Lower lobe of right lung (tissue), 2 donors: ENCODE measurements at regions not wholly inside any gene's neighbourhood (a gene's known extent, or its start where the extent isn't known, plus 50 kb on each side); places are given as distances from the start of the nearest gene placed in this dataset.
"Not testable (repeated sequence)": the region's sequence is repeated elsewhere in the genome, so short reads cannot be mapped to it uniquely, and the experiment has no call there.

Experiments
- ATAC-seq, 2 donors: fragments of 200-7000 bp; cut with Tn5 transposase; one replicate each; pipeline ENCODE4 v1.9.1; 2020 to 2022; ENCODE audit warnings: mild to moderate bottlenecking in 2 of 2, moderate library complexity in 2 of 2
- DNase-seq: peaks from one replicate; pipeline ENCODE4 v3.0.0-alpha.2; 2020
- H3K27ac ChIP-seq: fragments of 200-600 bp; one replicate; pipeline ENCODE4 v1.8.0; 2022
- H3K27me3 ChIP-seq: fragments of 200-600 bp; one replicate; pipeline ENCODE4 v1.8.0; 2022; ENCODE audit warnings: low read depth
- H3K36me3 ChIP-seq: fragments of 200-600 bp; one replicate; pipeline ENCODE4 v1.8.0; 2022; ENCODE audit warnings: mild to moderate bottlenecking
- H3K4me1 ChIP-seq: fragments of 200-600 bp; one replicate; pipeline ENCODE4 v1.8.0; 2022
- H3K4me3 ChIP-seq: fragments of 200-600 bp; one replicate; pipeline ENCODE4 v1.8.0; 2022; ENCODE audit warnings: mild to moderate bottlenecking
- H3K9me3 ChIP-seq: fragments of 200-600 bp; one replicate; pipeline ENCODE4 v1.8.0; 2022
- intact Hi-C: fragments of 100-400 bp; cut with DNase I; formaldehyde crosslinking; loops from one replicate; pipeline ENCODE4 v1.11.0; 2022
- TF ChIP-seq, protein P1 (sequence below): fragments of 200-600 bp; IDR thresholded peaks from one replicate; pipeline ENCODE4 v1.8.0; 2022; ENCODE audit warnings: antibody characterized with exemption, mild to moderate bottlenecking
- donor health status: DM: no; HTN: yes; CAD: no; lungs with severe emphysema.

DNA sequence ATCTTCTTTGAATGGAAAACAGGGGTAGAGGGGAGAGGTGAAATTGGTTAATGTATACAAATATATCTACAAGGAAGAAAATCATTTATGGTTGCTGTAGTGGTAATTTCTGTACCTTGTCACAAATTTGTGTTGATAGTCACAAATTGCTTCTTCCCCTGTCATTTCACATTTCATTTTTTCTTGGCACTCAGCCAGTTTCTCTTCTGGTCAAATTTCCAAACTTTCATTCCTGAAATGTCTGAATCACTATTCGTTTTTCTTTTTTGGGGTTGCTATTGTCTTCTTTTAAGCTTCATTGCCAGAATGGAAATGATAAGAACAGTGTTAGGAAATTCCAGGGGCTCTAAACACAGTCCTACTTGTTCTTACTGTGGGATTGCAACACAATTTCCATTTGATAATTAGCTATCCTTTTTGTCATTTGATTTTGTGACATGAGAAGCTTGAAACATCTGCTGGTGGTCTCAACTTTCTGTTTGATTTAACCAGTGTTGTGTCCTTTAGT, 136.0 kb upstream of the GCFC2 start:
- intact Hi-C loops: no loop called here
- H3K4me1 ChIP-seq: no peaks in the 10 kb centered on the region
- DNase-seq (no peak), ATAC-seq (no peak)
- H3K27me3 ChIP-seq: no peaks in the 10 kb centered on the region
- no peaks in the 10 kb centered on the region for H3K36me3 ChIP-seq
- H3K4me3 ChIP-seq: no peak overlapping the region
- no peaks in the 10 kb centered on the region for H3K9me3 ChIP-seq
- H3K27ac ChIP-seq: no peak overlapping the region
- TF ChIP-seq, protein P1, sequence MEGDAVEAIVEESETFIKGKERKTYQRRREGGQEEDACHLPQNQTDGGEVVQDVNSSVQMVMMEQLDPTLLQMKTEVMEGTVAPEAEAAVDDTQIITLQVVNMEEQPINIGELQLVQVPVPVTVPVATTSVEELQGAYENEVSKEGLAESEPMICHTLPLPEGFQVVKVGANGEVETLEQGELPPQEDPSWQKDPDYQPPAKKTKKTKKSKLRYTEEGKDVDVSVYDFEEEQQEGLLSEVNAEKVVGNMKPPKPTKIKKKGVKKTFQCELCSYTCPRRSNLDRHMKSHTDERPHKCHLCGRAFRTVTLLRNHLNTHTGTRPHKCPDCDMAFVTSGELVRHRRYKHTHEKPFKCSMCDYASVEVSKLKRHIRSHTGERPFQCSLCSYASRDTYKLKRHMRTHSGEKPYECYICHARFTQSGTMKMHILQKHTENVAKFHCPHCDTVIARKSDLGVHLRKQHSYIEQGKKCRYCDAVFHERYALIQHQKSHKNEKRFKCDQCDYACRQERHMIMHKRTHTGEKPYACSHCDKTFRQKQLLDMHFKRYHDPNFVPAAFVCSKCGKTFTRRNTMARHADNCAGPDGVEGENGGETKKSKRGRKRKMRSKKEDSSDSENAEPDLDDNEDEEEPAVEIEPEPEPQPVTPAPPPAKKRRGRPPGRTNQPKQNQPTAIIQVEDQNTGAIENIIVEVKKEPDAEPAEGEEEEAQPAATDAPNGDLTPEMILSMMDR: no peak

DNA sequence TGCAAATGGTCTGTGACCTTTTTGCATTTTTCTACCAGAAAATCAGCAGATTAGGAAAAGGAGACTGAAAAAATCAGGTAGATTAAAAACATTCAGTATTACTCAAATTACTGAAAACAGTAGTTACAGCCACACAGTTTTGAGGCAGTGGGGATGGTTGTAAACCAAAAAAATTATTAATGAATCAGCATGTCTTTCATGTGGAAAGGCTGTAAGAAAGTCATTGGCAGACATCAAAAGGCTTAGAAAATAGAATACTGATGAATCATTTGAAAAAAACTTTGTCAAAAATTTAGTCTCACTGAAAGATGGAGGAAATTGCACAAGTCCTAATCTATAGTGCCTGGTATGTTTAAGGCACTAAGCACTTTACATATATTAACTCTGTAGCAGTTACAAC, 133.9 kb upstream of the GCFC2 start:
- TF ChIP-seq, protein P1: no peak
- DNase-seq (no peak), ATAC-seq (no peak)
- Histone ChIP-seq H3K4me3 (no peak overlapping the region), H3K36me3 (no peaks in the 10 kb centered on the region), H3K27ac (no peak overlapping the region), H3K4me1 (no peaks in the 10 kb centered on the region), H3K9me3 (no peaks in the 10 kb centered on the region), H3K27me3 (no peaks in the 10 kb centered on the region)
- intact Hi-C loops: no loop called here

DNA sequence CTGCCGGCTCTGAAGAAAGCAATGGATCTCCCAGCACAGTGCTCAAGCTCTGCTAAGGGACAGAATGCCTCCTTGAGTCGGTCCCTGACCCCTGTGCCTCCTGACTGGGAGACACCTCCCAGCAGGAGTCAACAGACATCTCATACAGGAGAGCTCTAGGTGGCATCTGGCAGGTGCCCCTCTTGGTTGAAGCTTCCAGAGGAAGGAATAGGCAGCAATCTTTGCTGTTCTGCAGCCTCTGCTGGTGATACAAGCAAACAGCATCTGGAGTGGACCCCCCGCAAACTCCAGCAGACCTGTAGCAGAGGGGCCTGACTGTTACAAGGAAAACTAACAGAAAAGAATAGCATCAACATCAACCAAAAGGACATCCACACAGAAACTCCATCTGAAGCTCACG, 123.9 kb upstream of the GCFC2 start:
- H3K9me3 ChIP-seq, intact Hi-C loops, H3K27ac ChIP-seq, DNase-seq, ATAC-seq, H3K36me3 ChIP-seq, H3K27me3 ChIP-seq, H3K4me1 ChIP-seq, H3K4me3 ChIP-seq: not testable (repeated sequence)

DNA sequence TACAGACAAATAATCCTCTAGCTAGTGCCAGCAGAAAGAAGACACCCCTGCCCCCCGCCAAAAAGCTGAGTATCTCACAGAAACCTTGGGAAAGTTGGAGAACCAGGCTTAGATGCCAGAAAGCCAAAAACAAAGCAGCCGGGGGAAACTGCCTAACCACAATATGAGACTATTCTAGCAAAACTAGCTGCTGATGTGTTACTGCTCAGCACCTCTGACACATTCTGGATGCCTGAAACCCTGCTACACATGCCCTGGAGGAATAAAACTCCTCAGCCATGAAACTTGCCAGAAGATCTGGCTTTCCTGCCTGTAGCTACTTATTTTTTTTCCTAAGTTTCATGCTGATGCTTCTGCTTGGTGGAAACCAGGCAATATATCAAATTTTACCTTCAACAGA, 122.7 kb upstream of the GCFC2 start:
- H3K4me3 ChIP-seq: no peak overlapping the region
- H3K27ac ChIP-seq: no peak overlapping the region
- H3K4me1 ChIP-seq: no peaks in the 10 kb centered on the region
- no peaks in the 10 kb centered on the region for H3K27me3 ChIP-seq
- no peak for DNase-seq
- intact Hi-C loops: no loop called here
- H3K36me3 ChIP-seq: no peaks in the 10 kb centered on the region
- ATAC-seq: no peak
- no peaks in the 10 kb centered on the region for H3K9me3 ChIP-seq
- TF ChIP-seq, protein P1: no peak

DNA sequence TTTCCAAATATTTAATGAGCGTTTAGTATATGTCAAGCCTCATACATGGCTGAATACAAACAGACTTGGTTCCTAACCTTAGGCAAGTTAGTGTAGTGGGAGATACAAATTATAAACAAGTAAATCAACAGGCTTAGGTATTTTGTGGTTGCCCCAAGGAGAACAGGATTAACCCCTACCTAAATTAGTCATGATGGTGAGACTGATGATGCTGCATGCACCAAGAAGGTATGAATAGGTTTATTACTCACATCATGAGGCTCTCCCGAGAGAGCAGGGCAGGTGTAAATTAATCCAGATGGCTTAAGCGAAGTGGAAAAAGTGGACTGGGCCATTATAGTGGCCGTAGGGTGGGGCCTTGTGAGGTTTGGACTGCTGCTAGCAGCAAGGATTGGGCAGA, 118.1 kb upstream of the GCFC2 start:
- no peak overlapping the region for H3K4me3 ChIP-seq
- DNase-seq (no peak), ATAC-seq (no peak)
- intact Hi-C loops: no loop called here
- H3K4me1 ChIP-seq: no peaks in the 10 kb centered on the region
- H3K9me3 ChIP-seq: peaks cover 7% of the 10 kb centered on the region
- TF ChIP-seq, protein P1: no peak
- no peaks in the 10 kb centered on the region for H3K36me3 ChIP-seq
- H3K27ac ChIP-seq: no peak overlapping the region
- no peaks in the 10 kb centered on the region for H3K27me3 ChIP-seq

DNA sequence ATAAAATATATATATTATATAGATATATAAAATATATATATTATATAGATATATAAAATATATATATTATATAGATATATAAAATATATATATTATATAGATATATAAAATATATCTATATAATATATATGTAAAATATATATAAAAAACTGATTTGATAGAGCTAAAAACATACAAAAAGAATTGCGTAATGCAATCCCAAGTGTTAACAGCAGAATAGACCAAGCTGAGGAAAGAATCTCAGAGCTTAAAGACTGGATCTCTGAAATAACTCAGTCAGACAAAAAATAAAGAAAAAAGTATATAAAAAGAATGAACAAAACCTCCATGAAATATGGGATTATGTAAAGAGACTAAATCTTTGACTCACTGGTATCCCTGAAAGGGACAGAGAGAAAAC, 112.8 kb upstream of the GCFC2 start:
- H3K36me3 ChIP-seq, ATAC-seq, intact Hi-C loops, H3K27me3 ChIP-seq, H3K4me3 ChIP-seq, H3K9me3 ChIP-seq, H3K27ac ChIP-seq, H3K4me1 ChIP-seq, DNase-seq: not testable (repeated sequence)

DNA sequence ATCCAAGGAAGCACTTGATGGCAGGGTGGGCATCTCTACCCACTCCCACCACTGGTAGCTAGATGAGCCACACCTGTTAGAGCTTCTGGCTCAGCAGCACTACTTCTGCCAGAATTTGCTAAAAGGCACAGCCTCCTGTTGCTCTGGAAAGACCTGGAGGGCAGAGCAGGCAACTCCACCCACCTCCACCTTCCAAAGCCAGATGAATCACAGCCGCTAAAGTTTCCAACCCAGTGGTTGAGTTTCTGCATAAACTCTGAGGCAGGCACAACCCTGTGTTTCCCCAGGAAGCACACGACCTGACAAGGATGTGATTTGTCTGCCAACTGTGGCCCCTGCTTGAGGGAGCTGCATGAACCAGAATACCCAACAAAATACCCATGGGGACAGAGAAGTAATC, 111.6 kb upstream of the GCFC2 start:
- H3K4me3 ChIP-seq: no peak overlapping the region
- no peak for ATAC-seq
- peaks cover 7% of the 10 kb centered on the region for H3K9me3 ChIP-seq
- no peak for DNase-seq
- TF ChIP-seq, protein P1: no peak
- no peak overlapping the region for H3K27ac ChIP-seq
- H3K27me3 ChIP-seq: no peaks in the 10 kb centered on the region
- H3K4me1 ChIP-seq: no peaks in the 10 kb centered on the region
- intact Hi-C loops: no loop called here
- H3K36me3 ChIP-seq: no peaks in the 10 kb centered on the region
